Right lobe of liver (tissue), 6 donors: ENCODE measurements at regions not wholly inside any gene's neighbourhood (a gene's known extent, or its start where the extent isn't known, plus 50 kb on each side); places are given as distances from the start of the nearest gene placed in this dataset.

ENCODE experiments used
- ATAC-seq, 4 donors: fragments of 200-7000 bp; cut with Tn5 transposase; one replicate each; pipeline ENCODE4 v1.9.1; 2020; ENCODE audit warnings: mild to moderate bottlenecking in 4 of 4, moderate library complexity in 4 of 4
- DNase-seq, 3 donors: peaks; one replicate each; pipeline ENCODE4 v3.0.0-alpha.2; 2020
- H3K27ac ChIP-seq, 3 donors: fragments of 200-600 bp; one replicate each; pipeline ENCODE4 v1.8.0; 2022
- H3K27me3 ChIP-seq, 2 donors: fragments of 200-600 bp; one replicate each; pipeline ENCODE4 v1.8.0; 2022
- H3K36me3 ChIP-seq, 4 donors: fragments of 200-600 bp; sonication (generic) in 1 of 4; one replicate each; pipeline versions ENCODE4 v1.5.1 to v1.8.0; 2017 to 2022; ENCODE audit warnings: control low read depth in 1 of 4
- H3K4me1 ChIP-seq, 4 donors: fragments of 200-600 bp; sonication (generic) in 1 of 4; one replicate each; pipeline versions ENCODE4 v1.5.1 to v1.8.0; 2017 to 2022; ENCODE audit warnings: control low read depth in 1 of 4
- H3K4me3 ChIP-seq, 3 donors: fragments of 200-600 bp; one replicate each; pipeline ENCODE4 v1.8.0; 2022
- H3K9me3 ChIP-seq, 4 donors: fragments of 200-600 bp; sonication (generic) in 1 of 4; one replicate each; pipeline versions ENCODE4 v1.5.1 to v1.8.0; 2017 to 2022; ENCODE audit warnings: control low read depth in 1 of 4
- CTCF ChIP-seq, 4 donors: fragments of 200-600 bp in 3 of 4; fragments of 450-650 bp in 1 of 4; IDR thresholded peaks; one replicate each; pipeline versions ENCODE4 v1.5.1 to v1.8.0; 2016 to 2022; ENCODE audit warnings: antibody characterized with exemption in 4 of 4, mild to moderate bottlenecking in 2 of 4
- POLR2A ChIP-seq: fragments of 450-650 bp; IDR thresholded peaks from one replicate; pipeline ENCODE4 v1.6.1; 2017; ENCODE audit warnings: antibody characterized with exemption, mild to moderate bottlenecking
- WGBS: methylation state at CpG from one replicate; pipeline ENCODE4 v1.1.6; 2018; ENCODE audit warnings: low coverage, low lambda C conversion rate; ENCODE audit not compliant: insufficient coverage; ENCODE audit errors: missing lambda C conversion rate; 5-methylcytosine and 5-hydroxymethylcytosine counted together
- intact Hi-C, 2 donors: fragments of 100-400 bp; cut with DNase I; formaldehyde crosslinking; loops; one replicate each; pipeline versions ENCODE4 v1.11.2 to v1.14.1; 2022
- donor health status: DM: no; HTN: yes; CAD: no.
- donor health status: DM: no; HTN: no; CAD: no.
- donor health status: DM: no; HTN: no; CAD: no.
- donor health status: DM: no; HTN: yes; CAD: no.
- donor health status: DM: no; HTN: yes; CAD: no.

- no peaks in the 10 kb centered on the region for H3K4me1 ChIP-seq
- intact Hi-C loops: no loop called here
- no peaks in the 10 kb centered on the region for H3K9me3 ChIP-seq
- 47% methylated on average over 3 of the region's 3 CpGs for WGBS
- no peaks in the 10 kb centered on the region for H3K36me3 ChIP-seq
- H3K27me3 ChIP-seq: no peaks in the 10 kb centered on the region
- no peak for ATAC-seq
- no peak overlapping the region for H3K27ac ChIP-seq
- TF ChIP-seq CTCF (IDR thresholded peaks at IDR 0.05) (no peak), POLR2A (no peak)
- H3K4me3 ChIP-seq: no peak overlapping the region
- DNase-seq: no peak
Observed at GRCh38 chr4:181679754-181680153, 563.4 kb upstream of the TENM3 start.

GRCh38 chr4:181682367-181683047 is 560.7 kb upstream of the TENM3 start:
- no peaks in the 10 kb centered on the region for H3K9me3 ChIP-seq
- no peaks in the 10 kb centered on the region for H3K4me1 ChIP-seq
- no peak for DNase-seq
- H3K27ac ChIP-seq: no peak overlapping the region
- intact Hi-C loops: no loop called here
- ATAC-seq: no peak
- H3K36me3 ChIP-seq: no peaks in the 10 kb centered on the region
- no peak overlapping the region for H3K4me3 ChIP-seq
- TF ChIP-seq POLR2A (no peak), CTCF (IDR thresholded peaks at IDR 0.05) (no peak)
- no peaks in the 10 kb centered on the region for H3K27me3 ChIP-seq
- 29% methylated on average over 1 of the region's 3 CpGs for WGBS

GRCh38 chr4:181684310-181684709 is 558.9 kb upstream of the TENM3 start:
- intact Hi-C loops: no loop called here
- DNase-seq: no peak
- Histone ChIP-seq H3K36me3 (no peaks in the 10 kb centered on the region), H3K27me3 (no peaks in the 10 kb centered on the region), H3K4me3 (no peak overlapping the region), H3K27ac (no peak overlapping the region), H3K4me1 (no peaks in the 10 kb centered on the region), H3K9me3 (no peaks in the 10 kb centered on the region)
- no peak for ATAC-seq
- WGBS: 54% methylated on average over 2 of the region's 2 CpGs
- TF ChIP-seq CTCF (IDR thresholded peaks at IDR 0.05) (no peak), POLR2A (no peak)

GRCh38 chr4:181685461-181685860 is 557.7 kb upstream of the TENM3 start:
- no peak overlapping the region for H3K4me3 ChIP-seq
- 34% methylated on average over 2 of the region's 2 CpGs for WGBS
- TF ChIP-seq CTCF (IDR thresholded peaks at IDR 0.05) (no peak), POLR2A (no peak)
- no peak for DNase-seq
- H3K9me3 ChIP-seq: no peaks in the 10 kb centered on the region
- no peaks in the 10 kb centered on the region for H3K4me1 ChIP-seq
- no peaks in the 10 kb centered on the region for H3K36me3 ChIP-seq
- no peak overlapping the region for H3K27ac ChIP-seq
- ATAC-seq: no peak
- no peaks in the 10 kb centered on the region for H3K27me3 ChIP-seq
- intact Hi-C loops: no loop called here

GRCh38 chr4:181685911-181686310 is 557.3 kb upstream of the TENM3 start:
- no peaks in the 10 kb centered on the region for H3K36me3 ChIP-seq
- intact Hi-C loops: no loop called here
- H3K9me3 ChIP-seq: no peaks in the 10 kb centered on the region
- ATAC-seq (no peak), DNase-seq (no peak)
- H3K4me1 ChIP-seq: no peaks in the 10 kb centered on the region
- 47% methylated on average over 4 of the region's 4 CpGs for WGBS
- no peak overlapping the region for H3K27ac ChIP-seq
- no peaks in the 10 kb centered on the region for H3K27me3 ChIP-seq
- no peak overlapping the region for H3K4me3 ChIP-seq
- no peak for TF ChIP-seq POLR2A
- TF ChIP-seq CTCF (IDR thresholded peaks at IDR 0.05): no peak
